Prostate gland (tissue), 2 donors: ENCODE measurements at regions not wholly inside any gene's neighbourhood (a gene's known extent, or its start where the extent isn't known, plus 50 kb on each side); places are given as distances from the start of the nearest gene placed in this dataset.

Experiments used
- CTCF ChIP-seq, 4 experiments: fragments of 200-600 bp in 2 of 4; fragments of 450-650 bp in 2 of 4; sonication (generic) in 2 of 4; IDR thresholded peaks; 1 replicate in 3 of 4; 2 replicates in 1 of 4; pipeline ENCODE4 v1.5.1; 2016 to 2019; ENCODE audit warnings: antibody characterized with exemption in 4 of 4, mild to moderate bottlenecking in 2 of 4, moderate library complexity in 2 of 4
- POLR2A ChIP-seq: fragments of 450-650 bp; IDR thresholded peaks from one replicate; pipeline ENCODE4 v1.6.1; 2016; ENCODE audit warnings: antibody characterized with exemption, mild to moderate bottlenecking

GRCh38 chr18:73966954-73967353 is 180.7 kb downstream of the FBXO15 start:
- TF ChIP-seq POLR2A (no peak), CTCF (IDR thresholded peaks at IDR 0.05) (no peak)
